GM12864 (cell line): ENCODE measurements at regions not wholly inside any gene's neighbourhood (a gene's known extent, or its start where the extent isn't known, plus 50 kb on each side); places are given as distances from the start of the nearest gene placed in this dataset.
"Not testable (repeated sequence)": the region's sequence is repeated elsewhere in the genome, so short reads cannot be mapped to it uniquely, and the experiment has no call there.

Experiments used
- DNase-seq: peaks from one replicate; pipeline ENCODE4 v3.0.0-alpha.2; 2011; ENCODE audit warnings: low read depth
- H3K4me3 ChIP-seq: 2 replicates; pipeline ENCODE4 v1.5.1; 2011; ENCODE audit warnings: mild to moderate bottlenecking, low read depth, low read length, control low read depth
- CTCF ChIP-seq: IDR thresholded peaks from 2 replicates; pipeline ENCODE4 v1.5.1; 2011; ENCODE audit warnings: low read depth, mild to moderate bottlenecking, moderate library complexity, low read length, control low read depth, inconsistent platforms; ENCODE audit errors: missing control alignments

GRCh38 chr6:142645663-142646062, 299.3 kb downstream of the HIVEP2 start:
- no peak overlapping the region for H3K4me3 ChIP-seq
- TF ChIP-seq CTCF = no peak
- no peak for DNase-seq

GRCh38 chr6:142647449-142648035, 297.4 kb downstream of the HIVEP2 start:
- H3K4me3 ChIP-seq = no peak overlapping the region
- TF ChIP-seq CTCF = no peak
- no peak for DNase-seq

- no peak overlapping the region for H3K4me3 ChIP-seq
- DNase-seq = no peak
- TF ChIP-seq CTCF = no peak
These were observed 296.9 kb downstream of the HIVEP2 start for GRCh38 chr6:142648036-142648451.

- no peak for DNase-seq
- no peak for TF ChIP-seq CTCF
- H3K4me3 ChIP-seq = no peak overlapping the region
These were observed 296.4 kb downstream of the HIVEP2 start for GRCh38 chr6:142648526-142648925.

- DNase-seq = not testable (repeated sequence)
These were observed 295.3 kb downstream of the HIVEP2 start for GRCh38 chr6:142649438-142650234.

GRCh38 chr6:142651384-142651783, 293.6 kb downstream of the HIVEP2 start:
- no peak overlapping the region for H3K4me3 ChIP-seq
- TF ChIP-seq CTCF = no peak
- DNase-seq = no peak

More at GRCh38 chr6:142649438-142650234, 295.3 kb downstream of the HIVEP2 start:
- H3K4me3 ChIP-seq = not testable (repeated sequence)

- no peak for DNase-seq
These were observed 291.1 kb downstream of the HIVEP2 start for GRCh38 chr6:142653710-142654420.

More at GRCh38 chr6:142653710-142654420, 291.1 kb downstream of the HIVEP2 start:
- no peak for TF ChIP-seq CTCF
- no peak overlapping the region for H3K4me3 ChIP-seq
